H7 (cell line): ENCODE measurements at regions not wholly inside any gene's neighbourhood (a gene's known extent, or its start where the extent isn't known, plus 50 kb on each side); places are given as distances from the start of the nearest gene placed in this dataset.

Experiments
- DNase-seq: peaks from one replicate; pipeline ENCODE4 v3.0.0; 2012
- H3K27me3 ChIP-seq: 2 replicates; pipeline ENCODE4 v1.6.0; 2011; ENCODE audit warnings: mild to moderate bottlenecking, low read length; ENCODE audit not compliant: control insufficient read depth, insufficient read depth
- H3K36me3 ChIP-seq: replicated peaks from 2 replicates; pipeline ENCODE4 v1.5.1; 2011; ENCODE audit warnings: low read length; ENCODE audit not compliant: control insufficient read depth, insufficient read depth
- H3K4me3 ChIP-seq: 2 replicates; pipeline ENCODE4 v1.5.1; 2011; ENCODE audit warnings: low read depth, mild to moderate bottlenecking, control low read depth, low read length, moderate library complexity; ENCODE audit not compliant: insufficient read depth

DNA sequence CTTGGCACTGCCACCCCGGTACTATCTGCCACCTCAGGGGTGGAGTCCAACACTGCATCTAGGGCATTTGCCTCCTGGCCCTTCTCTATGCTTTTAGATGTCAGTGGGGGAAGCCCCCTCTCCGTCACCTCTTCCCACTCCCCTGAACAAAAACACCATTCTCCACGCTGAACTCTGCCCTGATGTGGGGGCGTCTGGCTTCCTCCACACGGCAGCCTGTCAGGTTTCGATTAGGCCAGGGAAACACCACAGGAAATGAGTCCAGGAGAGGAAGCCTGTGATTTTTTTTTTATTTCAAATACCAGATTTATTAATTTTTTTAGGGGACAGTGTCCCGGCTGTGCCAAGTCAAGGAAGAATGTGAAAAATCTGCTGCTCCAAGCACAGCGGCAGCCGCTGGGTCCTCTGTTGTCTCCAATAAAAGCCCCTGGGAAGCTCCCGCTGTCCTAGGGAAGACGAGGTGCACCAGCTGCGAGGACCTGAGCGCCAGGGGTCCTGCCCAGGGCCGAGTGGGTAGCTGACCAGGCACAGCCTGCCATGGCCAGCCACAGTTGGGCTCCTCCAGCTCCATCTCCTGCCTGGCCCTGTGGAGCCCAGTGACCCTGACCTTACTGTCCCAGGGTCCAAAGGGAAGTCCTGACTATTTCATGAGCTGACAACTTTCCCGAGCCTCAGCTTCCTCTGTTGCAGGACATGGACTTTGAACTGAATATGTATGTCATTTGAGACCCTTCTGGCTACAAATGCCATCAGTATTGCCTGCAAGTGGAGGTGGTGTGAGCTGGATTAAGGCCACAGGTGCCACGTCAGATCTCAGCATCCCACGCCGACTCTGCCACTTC lies 336.7 kb downstream of the FOXL1 start:
- no peak overlapping the region for H3K4me3 ChIP-seq
- no peaks in the 10 kb centered on the region for H3K36me3 ChIP-seq
- no peaks in the 10 kb centered on the region for H3K27me3 ChIP-seq
- DNase-seq = no peak

DNA sequence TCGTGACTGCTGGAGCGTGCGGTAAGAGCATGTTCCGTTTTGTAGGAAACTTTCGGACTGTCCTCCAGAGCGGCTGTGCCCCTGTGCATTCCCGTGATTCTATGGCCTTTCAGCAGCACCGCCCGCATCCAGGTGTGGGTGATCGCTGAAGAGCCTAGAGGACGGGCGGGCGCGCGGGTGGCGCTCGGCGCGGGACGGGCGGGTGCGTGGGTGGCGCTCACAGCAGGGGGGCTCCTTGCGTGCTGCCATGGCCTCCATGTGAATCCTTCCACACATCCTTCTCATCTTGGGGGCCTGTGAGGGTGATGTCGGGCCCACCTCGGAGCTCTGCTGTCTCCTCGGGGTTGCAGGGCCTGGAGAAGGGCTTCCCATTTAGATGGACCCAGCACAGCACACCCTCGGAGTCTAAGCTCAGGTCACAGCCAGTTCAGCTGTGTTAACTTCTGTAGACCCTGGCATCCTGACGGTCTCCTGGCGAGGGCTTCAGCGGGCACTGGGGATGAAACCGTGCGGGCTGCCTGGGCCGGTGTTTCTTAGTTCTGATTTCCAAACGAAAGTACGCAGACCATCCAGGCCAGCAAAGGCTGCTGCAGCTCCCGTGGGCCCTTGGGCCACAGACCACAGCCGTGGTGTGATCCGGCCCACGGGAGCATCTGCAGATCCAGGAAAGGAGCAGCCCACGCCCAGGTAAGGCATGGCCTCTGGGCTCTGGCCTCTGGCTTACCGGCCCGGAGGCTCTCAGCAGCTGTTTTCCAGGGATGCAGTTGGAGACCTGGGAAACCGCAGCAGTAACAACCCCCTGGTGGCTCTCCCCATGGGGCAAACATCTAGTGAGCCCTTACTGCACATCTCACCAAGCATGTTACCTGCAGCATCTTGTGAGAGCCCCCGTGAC lies 339.4 kb downstream of the FOXL1 start:
- DNase-seq = no peak
- Histone ChIP-seq H3K36me3 (no peaks in the 10 kb centered on the region), H3K27me3 (no peaks in the 10 kb centered on the region; the same call in 1 of the 2 replicates), H3K4me3 (no peak overlapping the region)

DNA sequence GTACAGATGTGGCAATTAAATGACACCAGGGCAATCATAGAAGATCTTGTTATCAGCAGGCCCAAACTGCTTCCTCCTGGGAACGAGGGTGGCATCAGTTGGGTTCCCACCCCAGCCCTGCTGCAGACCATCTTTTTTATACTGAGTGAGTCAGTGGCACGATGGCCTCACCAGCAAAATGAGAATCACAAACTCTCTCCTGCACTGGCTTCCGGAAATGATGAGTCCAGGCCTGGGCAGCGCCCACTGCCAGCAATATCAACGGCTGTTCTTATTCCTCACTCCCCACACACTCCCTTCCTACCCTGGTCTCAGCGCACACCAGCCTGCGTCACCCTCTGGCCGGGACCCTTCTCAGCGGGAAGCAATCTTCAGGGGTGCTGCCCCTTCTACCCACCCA lies 340.3 kb downstream of the FOXL1 start:
- Histone ChIP-seq H3K36me3 (no peaks in the 10 kb centered on the region), H3K4me3 (no peak overlapping the region), H3K27me3 (no peaks in the 10 kb centered on the region; the same call in 1 of the 2 replicates)
- no peak for DNase-seq

DNA sequence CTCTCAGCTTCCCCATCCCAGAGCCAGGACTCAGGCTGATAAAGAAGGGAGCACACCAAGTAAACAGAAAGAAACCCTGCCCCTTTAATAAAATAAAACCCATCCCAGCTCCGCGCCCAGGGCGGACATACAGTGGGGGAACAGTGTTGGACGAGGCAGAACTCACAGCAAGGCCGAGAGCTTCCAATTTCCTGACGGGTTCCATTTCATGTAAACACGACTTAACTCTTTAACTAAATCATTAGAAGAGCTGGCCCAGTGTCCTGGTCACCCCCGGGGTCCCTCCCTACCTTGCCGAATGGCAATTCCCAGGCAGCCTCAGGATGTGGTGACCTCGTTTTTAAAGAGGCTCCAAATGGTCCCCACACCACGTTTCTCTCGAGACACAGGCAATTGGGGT lies 340.7 kb downstream of the FOXL1 start:
- no peak for DNase-seq
- no peak overlapping the region for H3K4me3 ChIP-seq
- H3K27me3 ChIP-seq = no peaks in the 10 kb centered on the region; the same call in 1 of the 2 replicates
- no peaks in the 10 kb centered on the region for H3K36me3 ChIP-seq

DNA sequence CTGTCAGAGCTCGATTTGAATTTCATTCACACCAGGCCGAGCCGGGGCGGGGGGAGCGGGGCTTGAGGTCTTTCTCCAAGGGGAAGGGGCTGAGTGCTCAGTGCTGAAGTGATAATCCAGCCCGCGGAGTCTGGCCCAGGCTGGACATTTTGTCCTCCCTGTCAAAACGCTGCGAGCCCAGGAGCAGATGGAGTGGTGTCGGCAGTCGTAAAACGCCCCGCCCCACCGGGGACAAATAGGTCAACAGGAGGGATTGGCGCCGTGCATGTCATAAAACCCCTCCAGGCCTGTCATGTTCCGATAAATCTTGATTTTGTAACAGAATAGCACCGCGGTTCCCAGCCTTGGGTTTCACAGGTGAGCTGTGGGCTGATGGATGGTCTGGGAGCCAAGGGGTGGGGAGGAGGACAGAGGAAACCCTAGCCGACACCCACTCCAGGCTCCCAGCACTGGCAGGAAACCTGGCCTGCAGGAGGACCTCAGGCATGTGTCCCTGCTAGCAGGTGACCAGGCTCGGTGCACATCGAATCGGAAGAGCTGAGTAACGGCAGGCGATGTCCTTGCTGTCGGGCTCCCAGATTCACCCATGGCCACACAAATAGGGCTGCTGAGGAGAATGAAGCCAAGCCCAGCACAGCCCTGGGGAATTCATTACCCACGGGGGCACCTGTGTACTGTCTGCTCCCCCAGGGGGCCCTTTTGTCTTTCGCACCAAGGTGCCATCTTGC lies 341.4 kb downstream of the FOXL1 start:
- Histone ChIP-seq H3K27me3 (no peaks in the 10 kb centered on the region; the same call in 1 of the 2 replicates), H3K36me3 (no peaks in the 10 kb centered on the region), H3K4me3 (no peak overlapping the region)
- DNase-seq = no peak

DNA sequence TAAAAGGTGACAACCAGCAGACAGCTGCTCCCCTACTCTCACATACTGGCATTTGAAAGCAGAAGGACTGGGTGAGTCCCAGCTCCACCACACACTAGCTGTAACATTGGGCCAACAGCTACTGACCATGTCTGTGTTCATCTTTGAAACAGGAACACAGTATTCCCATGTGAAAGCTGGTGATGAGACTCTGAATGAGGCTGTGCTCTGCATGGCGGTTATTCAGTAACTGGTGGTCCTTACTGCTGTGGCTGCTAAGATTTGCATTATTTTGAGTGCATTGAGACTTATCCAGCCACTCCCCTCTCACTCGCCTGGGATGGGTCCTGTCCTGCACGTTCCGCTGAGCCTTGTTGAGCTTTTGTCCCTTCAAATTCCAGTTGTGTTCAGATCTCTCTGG lies 342.9 kb downstream of the FOXL1 start:
- Histone ChIP-seq H3K27me3 (no peaks in the 10 kb centered on the region; the same call in 1 of the 2 replicates), H3K36me3 (no peaks in the 10 kb centered on the region), H3K4me3 (no peak overlapping the region)
- no peak for DNase-seq

DNA sequence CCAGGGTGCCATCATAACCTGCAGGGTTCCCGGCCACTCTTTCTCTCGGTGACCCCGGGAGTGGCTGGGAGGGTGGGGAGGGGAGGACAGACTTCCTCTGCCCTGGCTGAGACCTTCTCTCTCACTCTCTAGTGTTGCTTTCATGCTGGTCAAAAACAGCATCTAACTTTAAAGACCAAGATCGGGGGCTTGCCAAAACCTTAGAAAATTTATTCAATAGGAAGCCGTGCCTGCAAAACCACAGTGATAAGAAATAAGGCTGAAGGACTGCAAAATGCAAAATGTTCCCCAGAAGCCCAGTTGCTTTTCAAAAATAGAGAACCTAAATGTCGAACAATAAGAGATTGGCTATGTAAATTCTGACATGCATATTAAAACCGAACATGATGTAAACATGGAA lies 344.0 kb downstream of the FOXL1 start:
- Histone ChIP-seq H3K36me3 (no peaks in the 10 kb centered on the region), H3K27me3 (no peaks in the 10 kb centered on the region; the same call in 1 of the 2 replicates), H3K4me3 (no peak overlapping the region)
- no peak for DNase-seq

DNA sequence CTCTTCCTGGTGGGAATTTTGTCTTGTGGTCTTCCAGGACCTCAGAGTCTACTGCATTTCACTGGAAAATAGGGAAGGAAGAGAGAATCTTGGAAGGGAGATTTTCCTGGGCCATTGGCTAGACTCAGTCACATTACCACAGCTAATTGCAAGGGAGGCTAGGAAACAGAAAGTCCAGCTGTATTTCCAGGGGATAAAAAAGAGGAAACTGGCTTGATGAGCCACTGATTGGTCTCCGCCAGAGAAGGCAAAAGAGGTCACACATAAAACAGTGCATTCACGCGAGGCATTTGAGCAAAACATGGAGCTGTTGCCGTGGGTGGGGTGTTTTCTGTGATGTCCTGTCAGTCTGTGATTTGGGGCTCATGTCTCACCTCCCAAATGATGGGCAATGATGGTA lies 345.3 kb downstream of the FOXL1 start:
- H3K4me3 ChIP-seq = no peak overlapping the region
- DNase-seq = no peak
- H3K27me3 ChIP-seq = no peaks in the 10 kb centered on the region; the same call in 1 of the 2 replicates
- no peaks in the 10 kb centered on the region for H3K36me3 ChIP-seq

DNA sequence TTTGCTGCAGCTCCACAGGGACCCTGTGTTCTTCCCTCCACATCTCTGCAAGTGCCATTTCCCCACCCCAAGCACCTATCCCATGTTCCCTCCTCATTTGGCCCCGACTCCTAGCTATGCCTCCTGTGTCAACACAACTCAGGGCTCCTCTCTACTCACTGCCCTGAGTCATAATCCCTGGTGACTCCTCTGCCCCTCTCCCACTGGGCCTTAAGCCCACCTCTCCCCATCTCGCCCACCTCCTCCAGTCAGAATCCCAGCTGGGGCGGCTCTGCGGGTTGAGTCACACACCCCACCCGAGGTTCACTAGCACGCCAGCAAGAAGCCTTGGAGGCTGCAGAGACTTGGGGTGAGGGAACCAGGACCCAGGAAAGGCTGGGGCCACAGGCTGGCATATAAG lies 346.2 kb downstream of the FOXL1 start:
- Histone ChIP-seq H3K36me3 (no peaks in the 10 kb centered on the region), H3K4me3 (no peak overlapping the region), H3K27me3 (peaks cover 1% of the 10 kb centered on the region; the same call in 1 of the 2 replicates)
- DNase-seq = no peak

DNA sequence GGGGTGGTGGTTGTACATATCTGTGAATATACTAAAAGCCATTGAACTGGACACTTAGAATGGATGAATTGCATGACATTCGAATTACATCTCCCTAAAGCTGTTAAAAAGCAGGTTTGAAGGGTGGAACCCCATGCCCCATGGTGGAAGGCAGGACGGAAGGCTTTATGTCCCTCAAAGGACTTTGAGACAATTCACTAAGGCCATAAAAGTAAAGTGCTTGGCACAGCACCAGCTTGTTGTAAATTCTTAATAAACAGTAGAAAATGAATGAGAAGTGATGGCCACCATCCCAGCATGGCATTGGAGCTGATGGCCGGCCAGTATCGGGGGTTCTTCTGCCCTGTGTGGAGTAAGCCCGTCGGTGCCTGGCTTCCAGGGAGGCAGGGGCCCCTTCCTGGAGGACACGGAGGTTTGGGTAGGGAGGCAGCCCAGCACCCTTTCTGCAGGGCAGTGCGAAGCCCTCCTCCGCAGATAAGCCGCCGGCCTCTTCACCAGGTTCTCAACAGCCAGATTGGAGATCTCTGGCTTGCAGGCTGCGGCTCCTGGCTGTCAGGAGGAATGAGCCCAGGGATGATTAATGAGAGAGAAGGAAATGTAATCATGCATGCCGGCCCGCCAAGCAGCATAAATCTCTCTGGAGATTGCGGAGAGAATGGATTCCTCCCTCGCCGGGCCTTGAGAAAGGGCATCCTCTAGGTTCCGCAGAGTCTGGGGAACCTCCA lies 346.9 kb downstream of the FOXL1 start:
- DNase-seq = no peak

DNA sequence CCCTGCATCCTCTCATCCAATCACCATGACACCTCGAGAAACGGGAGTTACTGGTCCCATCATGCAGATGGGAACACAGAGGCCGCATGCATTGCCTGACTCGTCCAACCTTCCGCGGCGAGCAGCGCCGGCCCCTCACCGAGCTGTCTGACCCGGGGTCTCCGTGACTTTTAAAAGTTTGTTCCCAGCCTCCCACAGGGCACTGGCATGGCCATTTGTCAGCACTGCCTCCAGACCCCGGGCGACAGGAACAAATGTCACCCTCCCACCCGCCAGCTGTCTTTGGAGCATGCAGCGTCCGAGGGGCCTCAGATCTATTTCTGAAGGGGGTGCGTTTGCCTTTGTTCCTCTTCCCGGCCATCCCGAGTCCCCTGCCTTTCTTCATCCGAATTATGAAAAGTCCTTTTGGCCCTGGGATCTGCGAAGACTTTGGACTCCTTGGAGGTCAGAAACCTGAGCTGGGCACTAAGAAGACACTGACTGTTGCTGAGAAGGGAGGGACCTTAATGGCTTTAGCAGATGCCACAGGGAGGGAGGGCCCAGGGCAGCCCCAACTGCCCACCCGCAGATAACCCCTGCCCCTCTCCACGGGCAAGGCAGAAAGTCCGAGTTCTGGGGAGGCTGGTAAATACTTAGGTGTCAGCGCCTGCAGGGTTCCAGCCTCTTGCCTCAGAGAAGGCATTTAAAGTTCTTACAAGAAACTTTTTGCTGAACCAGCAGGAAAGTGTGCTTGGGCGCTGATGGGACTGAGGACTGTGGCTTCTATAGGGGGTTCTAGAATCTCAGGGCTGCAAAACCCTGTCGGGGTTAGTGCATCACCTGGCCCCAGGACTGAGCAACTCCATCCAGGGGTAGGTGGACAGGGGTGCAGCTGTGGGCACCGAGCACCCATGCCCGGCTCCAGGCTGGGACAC lies 348.1 kb downstream of the FOXL1 start:
- no peak overlapping the region for H3K4me3 ChIP-seq
- H3K36me3 ChIP-seq = no peaks in the 10 kb centered on the region
- peaks cover 3% of the 10 kb centered on the region; the same call in 1 of the 2 replicates for H3K27me3 ChIP-seq
- DNase-seq = no peak

More for the DNA sequence above, 346.9 kb downstream of the FOXL1 start:
- peaks cover 3% of the 10 kb centered on the region; the same call in 1 of the 2 replicates for H3K27me3 ChIP-seq
- no peaks in the 10 kb centered on the region for H3K36me3 ChIP-seq
- no peak overlapping the region for H3K4me3 ChIP-seq

DNA sequence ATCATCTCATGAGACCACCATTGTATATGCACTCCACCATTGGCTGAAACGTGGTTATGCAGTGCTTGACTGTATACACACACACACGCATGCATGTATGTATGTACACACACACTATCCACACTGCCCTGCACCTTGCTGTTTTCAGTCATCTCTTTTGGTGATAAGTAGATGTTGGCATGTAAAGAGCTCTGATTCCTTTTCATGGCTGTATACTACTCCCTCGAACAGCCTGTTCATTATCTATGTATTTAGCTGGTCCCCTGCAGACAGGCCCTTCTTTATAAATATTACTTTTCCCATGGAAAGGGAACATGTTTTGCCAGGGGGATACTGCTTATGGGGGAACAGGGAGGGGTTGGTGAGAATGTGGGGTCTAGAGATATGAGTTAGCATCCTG lies 349.4 kb downstream of the FOXL1 start:
- no peak for DNase-seq
- Histone ChIP-seq H3K4me3 (no peak overlapping the region), H3K27me3 (peaks cover 3% of the 10 kb centered on the region; the same call in 1 of the 2 replicates), H3K36me3 (no peaks in the 10 kb centered on the region)

DNA sequence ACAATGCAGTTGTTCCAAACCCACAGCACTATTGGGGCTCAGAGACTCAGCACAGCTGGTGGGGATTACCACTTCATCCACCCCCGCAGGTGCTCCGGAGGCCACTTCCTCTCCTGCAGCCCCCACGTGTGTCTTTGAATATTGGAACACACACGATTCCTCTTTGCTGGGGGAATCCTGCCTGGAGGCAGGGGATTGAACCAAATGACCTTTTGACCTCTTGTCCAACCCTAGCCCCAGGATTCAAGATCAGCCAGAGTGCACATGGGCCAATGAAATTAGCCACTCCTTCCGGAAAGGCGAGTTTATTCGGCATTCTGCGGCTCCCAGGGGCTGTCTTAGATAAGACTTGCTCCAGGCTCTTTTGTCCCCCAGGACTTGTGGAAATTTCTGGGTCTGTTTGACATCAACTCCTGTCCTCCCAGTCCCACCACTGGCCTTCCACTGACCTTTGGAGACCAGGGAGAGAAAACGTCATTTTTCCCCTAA lies 350.2 kb downstream of the FOXL1 start:
- no peak overlapping the region for H3K4me3 ChIP-seq
- peaks cover 3% of the 10 kb centered on the region; the same call in 1 of the 2 replicates for H3K27me3 ChIP-seq

More for the DNA sequence above, 350.2 kb downstream of the FOXL1 start:
- H3K36me3 ChIP-seq = no peaks in the 10 kb centered on the region
- no peak for DNase-seq
